GM18951 (cell line): ENCODE measurements at regions not wholly inside any gene's neighbourhood (a gene's known extent, or its start where the extent isn't known, plus 50 kb on each side); places are given as distances from the start of the nearest gene placed in this dataset.
"Not testable (repeated sequence)": the region's sequence is repeated elsewhere in the genome, so short reads cannot be mapped to it uniquely, and the experiment has no call there.

ENCODE experiments used
- POLR2A ChIP-seq: IDR thresholded peaks from 4 replicates; pipeline ENCODE4 v1.6.1; 2011; ENCODE audit warnings: mild to moderate bottlenecking; ENCODE audit not compliant: insufficient read length, insufficient read depth; ENCODE audit errors: extremely low read depth
- in situ Hi-C: fragments of 300-500 bp; cut with MboI; formaldehyde crosslinking; loops from one replicate; pipeline ENCODE4 v1.12.0; 2022; ENCODE audit warnings: low sequenced_read_pairs, mixed read lengths, inconsistent platforms; ENCODE audit not compliant: unreplicated experiment

- TF ChIP-seq POLR2A = no peak
- in situ Hi-C loops = no loop called here
Measured at GRCh38 chr1:70809069-70809468, 238.5 kb downstream of the PTGER3 start.

DNA sequence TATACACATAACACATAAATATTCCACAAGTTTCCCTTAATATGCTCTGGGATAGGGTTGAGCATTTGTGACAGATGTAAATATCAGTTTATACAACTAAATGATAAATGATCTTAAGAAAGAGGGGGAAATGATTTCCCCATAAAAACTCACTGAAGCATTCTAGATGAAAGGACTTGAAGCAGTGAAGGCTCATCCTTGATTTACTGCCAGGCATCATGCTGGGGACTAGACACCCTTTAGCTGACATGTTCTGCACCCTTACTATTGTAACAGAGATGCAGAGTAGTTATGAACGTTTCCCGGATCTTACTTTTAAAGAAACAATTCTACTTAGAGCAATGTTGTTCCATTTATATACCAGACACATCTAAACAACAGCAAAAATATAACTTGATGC is 235.8 kb downstream of the PTGER3 start:
- in situ Hi-C loops = no loop called here
- no peak for TF ChIP-seq POLR2A

DNA sequence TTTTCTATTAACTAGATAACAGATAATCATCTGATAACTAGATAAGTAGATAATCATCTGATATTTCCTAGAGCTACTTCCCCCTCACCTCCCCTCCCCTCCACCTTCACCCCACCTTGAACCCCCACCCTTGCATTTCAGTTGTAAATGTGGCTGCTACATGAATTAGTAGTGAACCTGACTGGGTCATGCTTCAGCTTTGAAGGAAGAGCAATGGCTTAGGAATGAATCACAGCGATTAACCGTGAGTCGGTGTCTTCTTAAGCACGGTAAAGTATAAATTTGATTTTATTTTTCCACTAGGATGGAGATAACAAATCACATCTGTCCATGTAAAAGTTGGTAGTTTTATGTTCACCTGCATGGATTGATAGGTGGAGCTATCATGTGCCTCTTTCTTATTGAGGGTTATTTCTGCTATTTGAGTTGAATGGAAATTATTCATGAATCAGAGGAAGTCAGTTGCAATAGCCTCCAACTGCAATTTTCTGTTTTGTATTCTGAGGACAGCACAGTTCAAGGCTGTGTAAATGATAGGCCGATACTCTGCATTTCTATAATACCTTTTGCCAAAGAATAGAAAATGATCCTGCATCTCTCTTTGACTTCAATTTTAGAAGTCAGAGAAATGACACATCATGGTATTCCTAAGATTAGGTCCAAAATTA is 235.0 kb downstream of the PTGER3 start:
- in situ Hi-C loops = no loop called here
- no peak for TF ChIP-seq POLR2A

DNA sequence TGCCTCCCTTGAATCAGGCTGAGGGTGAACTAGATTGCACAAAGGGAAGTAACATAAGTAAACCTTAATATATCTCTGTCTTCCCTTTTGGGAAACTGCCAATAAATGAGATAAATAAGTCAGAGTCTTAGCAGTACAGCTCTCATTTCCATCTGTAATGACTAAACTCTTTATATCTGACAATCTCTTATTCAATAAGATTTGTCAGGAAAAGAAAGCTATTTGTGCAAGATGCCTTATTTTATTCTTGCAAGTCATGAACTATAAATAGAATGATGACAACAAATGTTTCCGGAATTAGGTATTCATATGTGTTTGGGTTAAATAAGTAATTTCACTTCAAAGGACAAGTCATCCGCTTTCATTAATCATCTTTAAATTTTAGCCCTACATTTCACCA is 229.2 kb downstream of the PTGER3 start:
- TF ChIP-seq POLR2A = no peak
- in situ Hi-C loops = no loop called here

DNA sequence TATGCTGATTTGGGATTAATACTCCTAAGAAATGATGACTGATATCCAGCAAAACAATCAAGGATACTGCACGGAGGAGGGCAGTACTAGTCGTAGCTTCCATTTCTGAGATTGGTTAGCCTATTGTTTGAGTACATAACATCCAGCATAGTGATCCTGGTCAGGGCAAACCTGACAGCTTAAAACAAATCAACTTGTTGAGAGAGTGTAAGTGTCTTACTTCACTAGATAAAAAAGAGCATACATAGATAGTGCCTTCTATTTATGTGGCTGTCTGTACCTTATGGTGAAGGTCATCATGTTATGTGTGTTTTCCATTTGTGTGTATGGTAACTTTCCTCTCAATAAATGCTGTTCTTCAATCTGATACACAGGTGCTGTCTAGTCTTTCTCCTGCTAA is 228.4 kb downstream of the PTGER3 start:
- in situ Hi-C loops = no loop called here
- no peak for TF ChIP-seq POLR2A

DNA sequence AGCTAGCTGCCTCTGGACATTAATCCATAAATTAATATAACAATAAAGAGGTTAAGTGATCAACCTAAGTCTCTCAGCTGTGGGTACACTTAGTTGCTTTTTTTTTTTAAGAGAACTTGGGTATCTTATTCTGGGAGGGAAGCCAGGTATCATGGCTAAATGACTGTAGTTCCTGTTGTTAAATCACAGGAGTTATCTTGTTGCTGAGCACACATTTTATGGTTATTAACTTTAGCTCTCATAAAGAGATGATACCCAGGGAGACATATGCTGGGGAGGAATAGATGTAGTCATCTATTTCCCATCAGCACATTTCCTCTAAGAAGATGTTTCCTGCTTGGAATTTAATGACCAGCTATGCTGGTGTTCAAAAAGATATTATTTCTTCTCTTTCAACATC is 227.8 kb downstream of the PTGER3 start:
- no peak for TF ChIP-seq POLR2A
- in situ Hi-C loops = no loop called here

DNA sequence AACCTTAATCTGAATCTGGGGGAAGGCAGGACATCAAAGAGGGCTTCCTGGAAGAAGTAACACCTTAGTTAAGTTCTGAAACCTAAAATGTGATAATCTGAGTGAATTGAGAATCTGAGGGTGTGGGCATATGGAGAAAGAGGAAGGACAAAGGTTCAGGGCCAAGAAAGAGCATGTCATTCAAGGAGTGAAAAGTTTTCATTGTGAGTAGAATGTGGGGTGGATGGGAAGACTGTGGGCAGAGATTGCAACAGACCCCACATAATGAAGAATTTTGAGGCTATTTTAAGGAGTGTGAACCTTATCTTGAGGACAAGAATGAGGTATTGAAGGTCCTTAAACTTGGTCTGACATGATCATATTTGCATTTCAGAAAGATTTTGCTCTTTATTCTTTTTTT is 227.2 kb downstream of the PTGER3 start:
- no peak for TF ChIP-seq POLR2A
- in situ Hi-C loops = no loop called here

DNA sequence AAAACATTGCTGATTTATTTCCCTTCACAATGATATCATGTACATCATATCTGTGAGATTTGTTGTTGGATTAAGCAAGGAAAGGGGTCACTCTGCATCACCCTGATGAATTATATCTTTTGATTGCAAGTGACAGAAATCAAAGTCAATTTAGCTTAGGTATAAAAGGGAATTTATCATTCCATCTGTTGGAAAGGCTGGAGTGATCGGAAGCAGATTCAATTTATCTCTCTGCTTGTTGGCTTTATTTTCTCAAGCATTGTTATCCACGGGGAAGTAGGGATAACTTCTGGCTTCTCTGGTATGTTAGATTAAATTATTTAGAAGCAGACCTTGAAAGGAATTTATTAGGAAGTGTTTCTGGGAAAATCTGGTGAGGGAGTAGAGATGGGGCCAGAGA is 226.6 kb downstream of the PTGER3 start:
- in situ Hi-C loops = no loop called here

DNA sequence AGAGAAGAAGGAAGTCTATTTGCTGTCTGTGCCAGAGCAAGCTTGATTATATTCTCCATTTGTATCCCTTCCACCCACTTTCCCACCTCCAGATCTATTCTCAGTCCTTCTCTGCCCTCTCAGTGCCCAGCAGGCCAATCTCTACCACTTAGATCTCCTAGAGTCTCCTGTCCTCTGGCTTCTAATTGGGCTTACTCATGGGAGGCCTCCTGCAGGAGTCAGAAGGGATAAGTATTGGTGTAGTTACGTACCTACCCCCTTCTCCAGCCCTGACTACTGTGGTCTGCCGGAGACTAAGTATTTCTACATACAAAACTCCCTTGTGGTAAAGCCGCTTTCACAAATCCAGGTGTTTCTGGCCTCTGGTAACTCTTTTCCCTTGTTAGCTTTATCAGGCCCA is 221.2 kb downstream of the PTGER3 start:
- in situ Hi-C loops = no loop called here
- no peak for TF ChIP-seq POLR2A

More for the DNA sequence above, 226.6 kb downstream of the PTGER3 start:
- TF ChIP-seq POLR2A = no peak

DNA sequence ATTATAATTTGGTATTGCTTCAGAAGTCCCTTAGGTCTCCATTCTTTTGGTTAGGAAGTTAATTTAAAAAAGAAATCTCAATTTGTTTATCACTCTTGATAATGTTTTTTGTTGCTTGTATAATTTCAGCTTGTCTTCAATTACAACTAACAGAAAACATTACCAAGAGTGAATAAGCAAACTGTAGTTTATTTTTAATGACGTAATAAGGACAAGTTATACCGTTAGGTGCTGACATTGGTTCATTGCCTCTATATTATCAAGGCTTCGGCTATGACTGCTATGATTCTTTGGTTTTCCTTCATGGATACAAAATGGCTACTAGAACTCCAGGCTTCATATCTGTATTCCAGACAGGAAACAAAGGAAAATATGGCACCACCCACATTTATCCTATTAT is 220.6 kb downstream of the PTGER3 start:
- in situ Hi-C loops = no loop called here
- TF ChIP-seq POLR2A = no peak

DNA sequence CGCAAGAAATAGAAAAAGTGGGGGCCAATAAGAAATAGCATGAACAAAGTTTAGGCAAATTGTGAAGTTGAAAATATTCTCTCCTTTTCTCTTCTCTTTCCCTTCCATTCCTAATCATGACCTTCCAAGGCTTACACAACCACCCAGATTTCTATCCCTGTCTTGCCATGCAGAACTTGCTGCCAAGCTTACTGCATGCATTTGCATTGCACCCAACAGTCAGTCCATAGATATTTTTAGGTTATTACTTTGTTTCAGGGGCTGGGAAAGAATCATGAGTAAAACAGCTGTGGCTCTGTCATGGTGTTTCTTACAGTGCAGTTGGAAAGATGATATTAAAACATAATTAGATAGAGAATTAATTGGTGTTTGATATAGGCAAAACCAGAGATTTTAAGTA is 219.4 kb downstream of the PTGER3 start:
- no peak for TF ChIP-seq POLR2A
- in situ Hi-C loops = no loop called here

DNA sequence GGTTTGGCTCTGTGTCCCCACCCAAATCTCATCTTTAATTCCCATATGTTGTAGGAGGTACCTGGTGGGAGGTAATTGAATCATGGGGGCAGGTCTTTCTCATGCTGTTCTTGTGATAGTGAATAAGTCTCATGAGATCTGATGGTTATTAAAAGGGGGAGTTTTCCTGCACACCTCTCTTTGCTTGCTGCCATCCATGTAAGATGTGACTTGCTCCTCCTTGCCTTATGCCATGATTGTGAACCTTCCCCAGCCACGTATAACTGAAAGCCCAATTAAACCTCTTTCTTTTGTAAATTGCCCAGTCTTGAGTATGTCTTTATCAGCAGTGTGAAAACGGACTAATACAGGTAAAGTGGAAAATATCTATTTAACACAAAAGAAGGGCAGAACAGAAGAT is 213.3 kb downstream of the PTGER3 start:
- in situ Hi-C loops = not testable (repeated sequence)

DNA sequence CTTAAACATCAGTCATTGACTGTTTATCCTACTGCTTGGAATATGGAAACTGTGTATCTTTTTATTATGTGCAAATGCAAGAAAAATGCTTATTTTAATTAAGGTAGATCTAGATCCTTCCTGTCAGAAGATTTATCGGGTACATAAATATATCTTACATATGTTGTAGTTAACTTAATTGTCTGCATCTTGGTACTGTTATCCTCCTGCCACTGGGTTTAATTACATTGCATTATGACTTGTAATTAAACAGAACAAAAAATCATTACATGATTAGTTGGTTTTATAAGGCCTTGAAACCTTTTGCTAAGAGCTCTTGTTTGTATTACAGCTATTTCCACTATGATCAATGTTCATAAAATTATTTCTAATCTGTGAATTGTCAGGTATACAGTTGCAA is 211.2 kb downstream of the PTGER3 start:
- in situ Hi-C loops = no loop called here
- TF ChIP-seq POLR2A = no peak

DNA sequence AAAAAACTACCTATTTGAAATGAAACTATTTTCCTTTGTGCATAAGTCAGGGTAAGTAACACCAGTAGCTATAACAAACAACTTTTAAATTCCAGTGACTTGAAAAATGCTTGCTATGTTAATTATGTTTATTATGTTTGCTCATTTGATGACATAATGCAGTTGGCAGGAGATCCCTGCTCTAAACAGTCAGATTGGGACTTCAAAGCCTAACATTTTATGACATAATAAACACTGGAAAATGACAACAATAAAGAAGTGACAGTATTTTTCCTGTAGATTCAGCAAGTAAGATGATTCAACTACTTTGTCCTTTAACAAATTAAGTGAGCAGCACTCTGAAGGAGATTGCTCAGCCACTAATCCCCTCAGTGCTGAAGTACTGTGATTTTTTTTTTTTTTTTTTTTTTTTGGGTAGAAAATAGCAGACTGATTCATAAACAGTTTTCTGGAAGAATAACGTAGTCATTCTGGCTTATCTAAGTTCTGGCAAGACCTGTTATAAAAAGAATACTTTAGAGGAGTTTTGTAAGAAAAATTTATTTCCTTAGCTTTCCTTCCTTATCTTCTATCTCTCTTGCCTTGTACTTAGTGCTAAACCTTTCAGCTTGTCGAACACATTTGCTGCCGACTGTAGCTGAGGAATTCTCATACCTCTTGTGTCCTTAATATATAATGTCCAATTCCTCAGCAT is 207.2 kb downstream of the PTGER3 start:
- no peak for TF ChIP-seq POLR2A
- in situ Hi-C loops = no loop called here
